ENCODE measurements at regions not wholly inside any gene's neighbourhood (a gene's known extent, or its start where the extent isn't known, plus 50 kb on each side); places are given as distances from the start of the nearest gene placed in this dataset.

DNA sequence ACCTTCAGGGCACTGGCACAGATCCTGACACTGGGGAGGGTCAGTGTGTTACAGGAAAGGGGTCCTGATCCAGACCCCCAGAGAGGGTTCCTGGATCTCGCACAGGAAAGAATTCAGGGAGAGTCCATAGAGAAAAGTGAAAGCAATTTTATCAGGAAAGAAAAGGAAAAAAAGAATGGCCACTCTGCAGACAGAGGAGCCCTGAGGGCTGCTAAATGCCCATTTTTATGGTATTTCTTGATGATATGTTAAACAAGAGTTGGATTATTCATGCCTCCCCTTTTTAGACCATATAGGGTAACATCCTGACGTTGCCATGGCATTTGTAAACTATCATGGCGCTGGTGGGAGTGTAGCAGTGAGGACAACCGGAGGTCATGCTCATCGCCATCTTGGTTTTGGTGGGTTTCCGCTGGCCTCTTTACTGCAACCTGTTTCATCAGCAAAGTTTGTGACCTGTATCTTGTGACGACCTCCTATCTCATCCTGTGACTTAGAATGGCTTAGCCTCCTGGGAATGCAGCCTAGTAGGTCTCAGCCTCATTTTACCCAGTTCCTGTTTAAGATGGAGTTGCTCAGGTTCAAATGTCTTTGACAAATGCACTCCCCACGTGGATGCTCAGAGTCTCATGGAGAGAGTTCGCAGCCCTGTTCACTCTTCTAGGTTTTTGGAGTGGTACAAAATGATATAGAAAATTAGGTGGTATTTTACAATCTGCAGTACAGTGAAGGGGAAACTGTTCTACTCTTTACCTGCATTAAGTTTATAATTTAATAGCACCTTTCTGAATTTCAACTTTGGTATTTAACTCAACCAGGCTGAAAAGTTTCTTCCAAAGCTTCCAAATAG is 1363.7 kb upstream of the TMEM132C start:
- no peak for TF ChIP-seq POLR2A (IDR thresholded peaks at IDR 0.05)
- TF ChIP-seq, protein P1, sequence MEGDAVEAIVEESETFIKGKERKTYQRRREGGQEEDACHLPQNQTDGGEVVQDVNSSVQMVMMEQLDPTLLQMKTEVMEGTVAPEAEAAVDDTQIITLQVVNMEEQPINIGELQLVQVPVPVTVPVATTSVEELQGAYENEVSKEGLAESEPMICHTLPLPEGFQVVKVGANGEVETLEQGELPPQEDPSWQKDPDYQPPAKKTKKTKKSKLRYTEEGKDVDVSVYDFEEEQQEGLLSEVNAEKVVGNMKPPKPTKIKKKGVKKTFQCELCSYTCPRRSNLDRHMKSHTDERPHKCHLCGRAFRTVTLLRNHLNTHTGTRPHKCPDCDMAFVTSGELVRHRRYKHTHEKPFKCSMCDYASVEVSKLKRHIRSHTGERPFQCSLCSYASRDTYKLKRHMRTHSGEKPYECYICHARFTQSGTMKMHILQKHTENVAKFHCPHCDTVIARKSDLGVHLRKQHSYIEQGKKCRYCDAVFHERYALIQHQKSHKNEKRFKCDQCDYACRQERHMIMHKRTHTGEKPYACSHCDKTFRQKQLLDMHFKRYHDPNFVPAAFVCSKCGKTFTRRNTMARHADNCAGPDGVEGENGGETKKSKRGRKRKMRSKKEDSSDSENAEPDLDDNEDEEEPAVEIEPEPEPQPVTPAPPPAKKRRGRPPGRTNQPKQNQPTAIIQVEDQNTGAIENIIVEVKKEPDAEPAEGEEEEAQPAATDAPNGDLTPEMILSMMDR (IDR thresholded peaks at IDR 0.05): no peak
- no peak for DNase-seq

GRCh38 chr12:126905752-126906151 is 1361.2 kb upstream of the TMEM132C start:
- Histone ChIP-seq H3K27me3 (no peaks in the 10 kb centered on the region), H3K27ac (no peak overlapping the region), H3K4me1 (no peaks in the 10 kb centered on the region), H3K36me3 (no peaks in the 10 kb centered on the region), H3K4me3 (no peak overlapping the region), H3K9me3 (no peaks in the 10 kb centered on the region)
- TF ChIP-seq, protein P1 (IDR thresholded peaks at IDR 0.05): no peak
- no peak for TF ChIP-seq POLR2A (IDR thresholded peaks at IDR 0.05)
- DNase-seq: no peak

More for the DNA sequence above, 1363.7 kb upstream of the TMEM132C start:
- Histone ChIP-seq H3K4me1 (no peaks in the 10 kb centered on the region), H3K36me3 (no peaks in the 10 kb centered on the region), H3K9me3 (no peaks in the 10 kb centered on the region), H3K4me3 (no peak overlapping the region), H3K27me3 (no peaks in the 10 kb centered on the region), H3K27ac (no peak overlapping the region)

- Histone ChIP-seq H3K4me3 (no peak overlapping the region), H3K36me3 (no peaks in the 10 kb centered on the region), H3K27ac (no peak overlapping the region), H3K27me3 (no peaks in the 10 kb centered on the region), H3K9me3 (no peaks in the 10 kb centered on the region), H3K4me1 (no peaks in the 10 kb centered on the region)
- DNase-seq: no peak
- TF ChIP-seq, protein P1 (IDR thresholded peaks at IDR 0.05): no peak
- TF ChIP-seq POLR2A (IDR thresholded peaks at IDR 0.05): no peak
Observed at GRCh38 chr12:126907900-126908764, 1358.8 kb upstream of the TMEM132C start.

DNA sequence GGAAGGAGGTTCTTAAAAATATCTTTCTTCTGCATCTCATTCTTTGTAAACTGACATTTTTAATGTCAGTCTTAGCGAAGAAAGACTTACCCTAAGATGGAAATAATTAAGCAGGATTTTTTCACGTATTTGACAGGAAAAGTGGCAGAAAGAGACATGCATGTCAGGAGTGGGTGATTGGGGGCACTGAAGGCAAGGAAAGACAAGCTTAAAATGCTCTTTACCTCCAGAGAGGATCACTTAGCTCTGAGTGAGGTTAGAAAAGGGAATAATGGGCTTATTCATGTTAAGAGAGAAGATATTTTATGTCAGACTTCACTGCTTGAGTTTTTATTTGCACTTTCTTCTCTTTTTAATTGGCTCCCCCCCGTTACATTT is 1358.2 kb upstream of the TMEM132C start:
- Histone ChIP-seq H3K27ac (no peak overlapping the region), H3K9me3 (no peaks in the 10 kb centered on the region), H3K4me1 (no peaks in the 10 kb centered on the region), H3K36me3 (no peaks in the 10 kb centered on the region), H3K27me3 (no peaks in the 10 kb centered on the region), H3K4me3 (no peak overlapping the region)
- TF ChIP-seq, protein P1 (IDR thresholded peaks at IDR 0.05): no peak
- no peak for TF ChIP-seq POLR2A (IDR thresholded peaks at IDR 0.05)
- DNase-seq: no peak

DNA sequence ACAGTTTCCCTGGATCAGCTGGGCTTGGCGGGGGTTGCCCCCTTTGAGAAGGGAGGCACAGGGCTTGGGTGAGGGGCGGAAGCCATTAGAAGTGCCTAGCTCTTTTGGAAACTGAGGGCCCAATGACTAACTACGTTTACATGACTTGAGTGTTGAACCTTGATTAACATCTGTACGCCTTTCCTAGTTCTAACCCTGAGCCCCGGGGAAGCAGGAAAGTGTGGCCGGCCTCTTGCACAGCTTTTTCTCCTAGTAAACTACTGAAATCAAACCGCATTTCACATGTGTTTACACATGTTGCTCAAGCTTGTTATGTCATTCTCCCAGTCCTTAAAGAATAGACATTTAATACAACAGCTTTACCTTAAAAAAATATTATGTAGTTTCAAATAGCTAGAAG is 1356.4 kb upstream of the TMEM132C start:
- Histone ChIP-seq H3K36me3 (no peaks in the 10 kb centered on the region), H3K4me3 (no peak overlapping the region), H3K9me3 (no peaks in the 10 kb centered on the region), H3K27ac (no peak overlapping the region), H3K4me1 (no peaks in the 10 kb centered on the region), H3K27me3 (no peaks in the 10 kb centered on the region)
- no peak for DNase-seq
- TF ChIP-seq, protein P1 (IDR thresholded peaks at IDR 0.05): no peak
- no peak for TF ChIP-seq POLR2A (IDR thresholded peaks at IDR 0.05)
